ENCODE measurements at regions not wholly inside any gene's neighbourhood (a gene's known extent, or its start where the extent isn't known, plus 50 kb on each side); places are given as distances from the start of the nearest gene placed in this dataset.

DNA sequence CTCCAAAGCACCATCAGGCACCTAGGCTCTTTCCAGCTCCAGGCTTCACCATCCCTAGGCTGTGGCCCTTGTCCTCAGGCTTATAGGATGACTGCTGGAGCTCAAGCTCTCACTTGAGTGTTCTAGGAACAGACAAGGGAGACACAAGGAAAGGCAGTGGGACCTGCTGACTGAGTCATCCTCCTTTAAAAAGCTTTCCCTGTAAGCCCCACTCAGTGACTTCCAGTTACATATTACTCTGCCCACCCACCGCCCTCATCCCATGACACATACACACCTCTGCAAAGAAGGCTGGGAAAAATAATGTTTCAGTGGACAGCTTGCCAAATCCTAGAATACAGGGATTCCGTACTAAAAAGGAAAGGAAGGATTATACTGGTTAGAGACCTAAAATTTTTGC, 154.2 kb upstream of the ZNF366 start:
- H3K27me3 ChIP-seq, result no peaks in the 10 kb centered on the region
- TF ChIP-seq, protein P1, sequence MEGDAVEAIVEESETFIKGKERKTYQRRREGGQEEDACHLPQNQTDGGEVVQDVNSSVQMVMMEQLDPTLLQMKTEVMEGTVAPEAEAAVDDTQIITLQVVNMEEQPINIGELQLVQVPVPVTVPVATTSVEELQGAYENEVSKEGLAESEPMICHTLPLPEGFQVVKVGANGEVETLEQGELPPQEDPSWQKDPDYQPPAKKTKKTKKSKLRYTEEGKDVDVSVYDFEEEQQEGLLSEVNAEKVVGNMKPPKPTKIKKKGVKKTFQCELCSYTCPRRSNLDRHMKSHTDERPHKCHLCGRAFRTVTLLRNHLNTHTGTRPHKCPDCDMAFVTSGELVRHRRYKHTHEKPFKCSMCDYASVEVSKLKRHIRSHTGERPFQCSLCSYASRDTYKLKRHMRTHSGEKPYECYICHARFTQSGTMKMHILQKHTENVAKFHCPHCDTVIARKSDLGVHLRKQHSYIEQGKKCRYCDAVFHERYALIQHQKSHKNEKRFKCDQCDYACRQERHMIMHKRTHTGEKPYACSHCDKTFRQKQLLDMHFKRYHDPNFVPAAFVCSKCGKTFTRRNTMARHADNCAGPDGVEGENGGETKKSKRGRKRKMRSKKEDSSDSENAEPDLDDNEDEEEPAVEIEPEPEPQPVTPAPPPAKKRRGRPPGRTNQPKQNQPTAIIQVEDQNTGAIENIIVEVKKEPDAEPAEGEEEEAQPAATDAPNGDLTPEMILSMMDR (IDR thresholded peaks at IDR 0.05), result no peak
- H3K9me3 ChIP-seq, result no peaks in the 10 kb centered on the region
- no peak overlapping the region for H3K27ac ChIP-seq
- H3K4me3 ChIP-seq, result no peak overlapping the region
- no peaks in the 10 kb centered on the region for H3K36me3 ChIP-seq
- no peaks in the 10 kb centered on the region for H3K4me1 ChIP-seq
- DNase-seq (no peak), ATAC-seq (no peak)
- intact Hi-C loops (cut with DNase I), result no loop called here

DNA sequence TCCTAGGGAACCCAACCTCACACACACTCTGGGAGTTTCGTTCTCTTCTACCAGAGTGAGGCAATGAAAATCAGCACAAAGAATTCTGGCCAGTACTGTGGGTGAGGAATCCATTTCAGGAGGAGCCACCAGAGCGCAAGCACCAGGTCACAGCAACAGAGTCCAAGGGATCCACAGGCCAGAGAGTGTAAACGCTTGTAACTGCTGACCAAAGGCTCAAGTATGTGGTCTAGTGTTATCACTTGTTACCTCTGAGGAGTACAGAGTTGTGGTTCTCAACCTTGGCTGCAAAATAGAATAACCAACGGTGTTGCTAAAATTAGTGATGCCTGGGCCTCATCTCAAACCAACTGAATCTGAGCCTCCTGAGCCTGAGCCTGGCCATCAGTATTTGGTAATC, 152.5 kb upstream of the ZNF366 start:
- H3K4me3 ChIP-seq, result no peak overlapping the region
- intact Hi-C loops (cut with DNase I), result no loop called here
- TF ChIP-seq, protein P1 (IDR thresholded peaks at IDR 0.05), result no peak
- no peak for ATAC-seq
- no peaks in the 10 kb centered on the region for H3K9me3 ChIP-seq
- no peaks in the 10 kb centered on the region for H3K4me1 ChIP-seq
- H3K27ac ChIP-seq, result no peak overlapping the region
- H3K36me3 ChIP-seq, result no peaks in the 10 kb centered on the region
- H3K27me3 ChIP-seq, result no peaks in the 10 kb centered on the region
- no peak for DNase-seq

DNA sequence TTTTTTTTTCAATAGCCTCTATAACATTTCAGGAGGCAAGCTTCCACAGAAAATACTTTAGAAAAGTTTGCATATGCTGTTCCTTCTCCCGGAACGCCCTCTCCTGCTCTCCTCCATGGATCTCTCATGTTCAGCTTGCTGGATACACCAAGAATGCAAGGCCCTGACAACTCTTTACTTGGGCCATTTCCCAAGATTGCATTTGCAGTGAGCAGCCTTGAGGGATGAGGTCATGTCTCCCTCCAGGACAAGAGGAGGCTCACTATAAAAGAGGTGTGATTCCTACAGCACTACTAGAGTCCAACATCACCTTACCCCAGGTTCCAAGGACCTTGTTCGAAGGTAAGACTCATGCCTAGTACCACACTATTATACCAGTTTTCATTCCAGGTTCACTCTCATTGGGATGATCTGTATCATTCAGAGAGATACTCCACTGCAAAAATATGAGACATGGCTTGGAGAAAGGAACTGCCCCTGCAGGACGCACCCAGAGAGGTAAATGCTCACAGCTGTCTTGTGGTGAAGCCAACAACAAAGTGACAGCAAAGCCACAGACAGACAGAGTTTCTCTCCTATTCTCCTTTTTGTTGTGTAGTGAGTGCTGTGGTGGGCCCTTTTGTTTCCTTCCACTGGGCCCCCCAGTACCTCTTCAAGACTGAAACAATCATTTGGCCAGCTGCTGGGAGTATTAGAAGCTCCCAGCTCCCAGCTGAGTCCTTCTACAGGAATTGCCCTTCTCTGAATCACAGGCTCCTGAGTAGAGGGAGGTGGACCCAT, 151.7 kb upstream of the ZNF366 start:
- H3K9me3 ChIP-seq, result no peaks in the 10 kb centered on the region
- DNase-seq (no peak), ATAC-seq (no peak)
- no peaks in the 10 kb centered on the region for H3K4me1 ChIP-seq
- intact Hi-C loops (cut with DNase I), result no loop called here
- H3K4me3 ChIP-seq, result no peak overlapping the region
- H3K27me3 ChIP-seq, result no peaks in the 10 kb centered on the region
- TF ChIP-seq, protein P1 (IDR thresholded peaks at IDR 0.05), result no peak
- H3K36me3 ChIP-seq, result no peaks in the 10 kb centered on the region
- no peak overlapping the region for H3K27ac ChIP-seq

DNA sequence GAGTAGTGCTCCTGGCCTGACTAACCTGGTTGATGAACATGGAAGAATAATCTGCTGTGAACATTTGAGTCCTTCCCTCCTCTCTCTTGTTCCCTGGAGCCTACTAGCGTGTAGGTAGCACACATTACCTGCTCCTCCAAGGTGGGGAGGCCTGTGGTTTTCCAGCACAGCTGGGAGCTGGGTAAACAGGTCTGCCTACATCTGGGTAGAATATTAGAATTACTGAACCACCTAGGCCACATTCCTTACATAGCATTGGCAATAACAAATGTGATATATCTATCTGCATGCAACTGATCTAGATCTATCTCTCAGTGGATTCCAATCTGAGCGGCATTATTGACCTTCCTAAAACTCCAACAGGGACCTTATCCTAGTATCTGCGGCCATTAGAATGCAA, 151.0 kb upstream of the ZNF366 start:
- ATAC-seq, result no peak
- H3K36me3 ChIP-seq, result no peaks in the 10 kb centered on the region
- H3K27me3 ChIP-seq, result no peaks in the 10 kb centered on the region
- DNase-seq, result no peak
- no peak overlapping the region for H3K4me3 ChIP-seq
- H3K4me1 ChIP-seq, result no peaks in the 10 kb centered on the region
- TF ChIP-seq, protein P1 (IDR thresholded peaks at IDR 0.05), result no peak
- H3K9me3 ChIP-seq, result no peaks in the 10 kb centered on the region
- intact Hi-C loops (cut with DNase I), result no loop called here
- no peak overlapping the region for H3K27ac ChIP-seq

DNA sequence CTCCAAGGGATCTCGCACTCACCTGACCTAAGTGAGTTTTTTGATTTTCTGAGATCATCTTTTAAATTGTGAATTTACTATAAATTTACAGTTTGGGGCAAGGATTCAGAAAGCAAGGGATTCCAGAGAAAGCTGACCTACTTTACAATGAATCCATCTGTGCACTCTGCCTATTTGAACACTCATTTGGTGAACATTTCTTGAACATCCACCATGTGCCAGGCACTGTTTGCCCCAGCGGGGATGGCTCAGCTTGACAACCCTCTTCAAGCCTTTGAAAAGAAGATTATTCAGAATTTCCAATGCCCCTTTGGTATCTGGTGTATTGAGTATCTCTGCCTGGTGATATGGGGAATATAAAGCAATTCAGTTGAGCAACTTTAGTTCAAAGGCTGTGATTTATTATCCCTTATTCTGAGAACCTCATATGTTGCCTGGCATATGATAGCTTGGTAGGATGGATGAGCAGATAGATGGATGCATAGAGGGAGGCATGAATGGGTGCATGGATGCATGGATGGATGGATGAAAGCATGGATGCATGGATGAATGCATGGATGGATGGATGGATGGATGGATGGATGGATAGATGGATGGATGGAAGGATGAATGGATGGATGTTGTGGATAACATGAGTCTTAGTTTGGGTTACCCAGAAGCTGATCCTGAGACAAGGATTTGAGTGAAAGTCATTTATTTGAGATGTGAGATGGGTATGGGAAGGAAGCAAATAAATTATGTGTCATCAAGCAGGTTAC, 149.7 kb upstream of the ZNF366 start:
- TF ChIP-seq, protein P1 (IDR thresholded peaks at IDR 0.05), result no peak
- ATAC-seq (no peak), DNase-seq (no peak)
- Histone ChIP-seq H3K4me3 (no peak overlapping the region), H3K4me1 (no peaks in the 10 kb centered on the region), H3K36me3 (no peaks in the 10 kb centered on the region), H3K27ac (no peak overlapping the region), H3K27me3 (no peaks in the 10 kb centered on the region), H3K9me3 (no peaks in the 10 kb centered on the region)
- intact Hi-C loops (cut with DNase I), result no loop called here

Measured in left lung (tissue), 4 donors.